HG03469 (cell line): ENCODE measurements at regions not wholly inside any gene's neighbourhood (a gene's known extent, or its start where the extent isn't known, plus 50 kb on each side); places are given as distances from the start of the nearest gene placed in this dataset.
"Not testable (repeated sequence)": the region's sequence is repeated elsewhere in the genome, so short reads cannot be mapped to it uniquely, and the experiment has no call there.

Source experiments
- ATAC-seq: cut with Tn5 transposase; IDR thresholded peaks from one replicate; pipeline ENCODE4 v1.9.1; 2021; ENCODE audit warnings: mild to moderate bottlenecking, moderate library complexity, moderate number of reproducible peaks; ENCODE audit not compliant: unreplicated experiment

- not testable (repeated sequence) for ATAC-seq
These were observed 54.1 kb upstream of the USP14 start for GRCh38 chr18:104264-104663.

- ATAC-seq = not testable (repeated sequence)
These were observed 53.0 kb upstream of the USP14 start for GRCh38 chr18:105161-106053.

GRCh38 chr18:106054-106851, 52.1 kb upstream of the USP14 start:
- ATAC-seq = not testable (repeated sequence)

- not testable (repeated sequence) for ATAC-seq
These were observed 51.4 kb upstream of the USP14 start for GRCh38 chr18:106868-107384.

- not testable (repeated sequence) for ATAC-seq
These were observed 50.9 kb upstream of the USP14 start for GRCh38 chr18:107464-107863.

- peak; percentile 28 for ATAC-seq
These were observed 50.3 kb upstream of the USP14 start for GRCh38 chr18:107947-108664.
